NCI-H2107 (cell line): ENCODE measurements at regions not wholly inside any gene's neighbourhood (a gene's known extent, or its start where the extent isn't known, plus 50 kb on each side); places are given as distances from the start of the nearest gene placed in this dataset.

Source experiments
- DNase-seq: peaks from one replicate; lab custom pipeline; 2025; lab: John Stamatoyannopoulos, UW

- no peak for DNase-seq
Measured at GRCh38 chr15:62913246-62913645, 129.3 kb upstream of the TPM1 start.

- no peak for DNase-seq
Measured at GRCh38 chr15:62914461-62915079, 128.0 kb upstream of the TPM1 start.

GRCh38 chr15:62920682-62921502 is 121.7 kb upstream of the TPM1 start:
- DNase-seq, result no peak

GRCh38 chr15:62922514-62922913 is 120.0 kb upstream of the TPM1 start:
- no peak for DNase-seq

- no peak for DNase-seq
Measured at GRCh38 chr15:62925875-62926274, 116.7 kb upstream of the TPM1 start.

- no peak for DNase-seq
Measured at GRCh38 chr15:62927196-62927595, 115.4 kb upstream of the TPM1 start.

GRCh38 chr15:62927836-62928235 is 114.7 kb upstream of the TPM1 start:
- DNase-seq, result no peak

GRCh38 chr15:62928242-62928999 is 114.1 kb upstream of the TPM1 start:
- no peak for DNase-seq

- DNase-seq, result no peak
Measured at GRCh38 chr15:62929000-62929357, 113.6 kb upstream of the TPM1 start.

- DNase-seq, result no peak
Measured at GRCh38 chr15:62931650-62932049, 110.9 kb upstream of the TPM1 start.

GRCh38 chr15:62932436-62932835 is 110.1 kb upstream of the TPM1 start:
- DNase-seq, result no peak

- no peak for DNase-seq
Measured at GRCh38 chr15:62933386-62933785, 109.2 kb upstream of the TPM1 start.

- DNase-seq, result no peak
Measured at GRCh38 chr15:62934236-62934971, 108.1 kb upstream of the TPM1 start.

- DNase-seq, result no peak
Measured at GRCh38 chr15:62935300-62936081, 107.1 kb upstream of the TPM1 start.

- DNase-seq, result no peak
Measured at GRCh38 chr15:62938825-62939224, 103.7 kb upstream of the TPM1 start.

- DNase-seq, result no peak
Measured at GRCh38 chr15:62940093-62940754, 102.3 kb upstream of the TPM1 start.

- no peak for DNase-seq
Measured at GRCh38 chr15:62940755-62941361, 101.7 kb upstream of the TPM1 start.

GRCh38 chr15:62941699-62942098 is 100.8 kb upstream of the TPM1 start:
- DNase-seq, result no peak

GRCh38 chr15:62942428-62942827 is 100.1 kb upstream of the TPM1 start:
- DNase-seq, result no peak

- no peak for DNase-seq
Measured at GRCh38 chr15:62945063-62945462, 97.5 kb upstream of the TPM1 start.

GRCh38 chr15:62945760-62946159 is 96.8 kb upstream of the TPM1 start:
- no peak for DNase-seq
